AG08395 (cell line): ENCODE measurements at regions not wholly inside any gene's neighbourhood (a gene's known extent, or its start where the extent isn't known, plus 50 kb on each side); places are given as distances from the start of the nearest gene placed in this dataset.
"Not testable (repeated sequence)": the region's sequence is repeated elsewhere in the genome, so short reads cannot be mapped to it uniquely, and the experiment has no call there.

Experiments
- DNase-seq: peaks from one replicate; pipeline ENCODE4 v3.0.0; 2012; ENCODE audit warnings: mixed read lengths, low spot score

GRCh38 chr18:1133541-1133940 lies 228.9 kb downstream of the ADCYAP1 start:
- no peak for DNase-seq

GRCh38 chr18:1147730-1148129 lies 243.1 kb downstream of the ADCYAP1 start:
- no peak for DNase-seq

- no peak for DNase-seq
These were observed 245.0 kb downstream of the ADCYAP1 start for GRCh38 chr18:1149709-1150108.

DNA sequence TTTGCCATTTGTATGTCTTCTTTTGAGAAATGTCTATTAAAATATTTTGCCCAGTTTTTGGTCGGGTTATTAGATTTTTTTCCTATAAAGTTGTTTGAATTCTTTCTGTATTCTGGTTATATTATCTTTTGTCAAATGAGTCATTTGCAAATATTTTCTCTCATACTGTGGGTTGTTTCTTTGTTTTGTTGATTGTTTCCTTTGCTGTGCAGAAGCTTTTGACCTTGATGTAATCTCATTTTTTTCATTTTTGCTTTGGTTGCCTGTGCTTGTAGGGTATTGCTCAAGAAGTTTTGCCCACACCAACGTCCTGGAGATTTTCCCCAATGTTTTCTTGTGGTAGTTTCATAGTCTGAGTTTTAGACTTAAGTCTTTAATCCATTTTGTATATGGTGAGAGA lies 245.7 kb downstream of the ADCYAP1 start:
- DNase-seq, result no peak

- DNase-seq, result not testable (repeated sequence)
These were observed 248.3 kb downstream of the ADCYAP1 start for GRCh38 chr18:1152958-1153357.

DNA sequence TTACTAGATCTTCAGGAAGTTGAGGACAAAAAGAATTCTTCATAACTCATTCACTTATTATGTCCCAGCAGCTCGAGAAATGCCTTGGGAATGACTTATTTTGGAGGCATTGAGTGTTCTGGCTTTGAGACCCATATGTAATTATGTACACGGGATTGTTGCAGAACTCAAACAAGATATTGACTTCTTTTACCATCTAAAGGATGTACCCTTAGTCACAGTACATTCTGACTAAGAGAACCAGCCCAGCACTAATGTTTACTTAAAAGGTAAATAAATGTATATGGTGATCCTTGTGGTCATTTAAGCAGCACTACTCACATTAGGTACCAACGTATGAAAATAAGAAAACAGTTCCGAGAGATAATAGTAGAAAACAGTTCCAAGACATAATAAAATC lies 268.9 kb downstream of the ADCYAP1 start:
- DNase-seq, result no peak

GRCh38 chr18:1177232-1177631 lies 272.6 kb downstream of the ADCYAP1 start:
- no peak for DNase-seq

GRCh38 chr18:1191341-1191740 lies 286.7 kb downstream of the ADCYAP1 start:
- no peak for DNase-seq

- DNase-seq, result no peak
These were observed 308.5 kb downstream of the ADCYAP1 start for GRCh38 chr18:1213126-1213525.

DNA sequence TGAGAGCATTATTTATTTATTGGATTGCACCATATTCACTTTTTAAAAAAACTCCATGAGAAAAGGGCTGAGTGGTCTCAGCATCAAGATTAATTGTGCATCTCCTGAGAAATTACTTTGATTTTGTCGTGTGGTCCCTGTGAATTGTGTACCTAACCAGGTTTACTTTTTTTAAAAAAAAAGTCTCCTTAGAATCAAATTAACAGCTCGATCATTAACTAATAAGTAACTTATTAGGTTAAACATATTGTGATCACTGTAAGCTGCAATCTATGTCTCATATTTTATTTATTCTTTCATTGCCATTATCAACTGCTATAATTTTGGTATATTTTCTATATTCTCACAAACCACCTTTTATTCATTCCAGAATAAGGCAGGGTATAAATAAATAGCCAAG lies 318.2 kb downstream of the ADCYAP1 start:
- no peak for DNase-seq

DNA sequence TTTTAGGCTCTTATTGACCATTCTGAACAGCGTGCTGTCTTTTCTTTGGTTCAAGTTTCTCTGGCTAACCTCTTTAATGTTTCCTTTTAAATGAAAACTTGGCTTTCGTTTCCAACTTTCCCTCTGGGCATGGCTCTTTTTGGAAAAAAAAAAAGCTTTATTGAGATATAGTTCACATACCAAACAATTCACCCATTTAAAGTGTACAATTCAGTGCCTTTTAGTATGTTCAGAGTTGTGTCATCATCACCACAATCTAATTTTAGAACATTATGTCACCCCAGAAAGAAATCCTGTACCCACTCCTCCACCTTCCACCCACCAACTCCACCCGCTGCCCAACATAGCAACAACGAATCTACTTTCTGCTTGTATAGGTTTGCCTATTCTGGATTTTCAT lies 322.4 kb downstream of the ADCYAP1 start:
- DNase-seq, result no peak

DNA sequence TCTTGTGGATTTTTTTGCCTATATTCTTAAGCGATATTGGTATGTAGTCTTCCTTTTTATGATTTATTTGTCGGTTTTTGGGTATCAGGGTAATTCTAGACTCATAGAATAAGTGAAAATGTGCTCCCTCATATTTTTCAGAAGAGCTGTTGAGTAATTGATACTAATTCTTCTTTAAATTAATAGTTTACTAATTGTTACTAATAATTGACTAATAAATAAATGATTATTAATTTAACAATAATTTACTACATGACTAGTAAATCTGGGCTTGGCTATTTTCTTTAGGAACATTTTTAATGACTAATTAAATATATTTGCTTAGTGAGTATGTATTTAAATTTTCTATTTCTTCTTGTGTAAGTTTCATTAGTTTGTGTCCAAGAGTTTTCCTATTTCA lies 325.0 kb downstream of the ADCYAP1 start:
- no peak for DNase-seq

- no peak for DNase-seq
These were observed 328.2 kb downstream of the ADCYAP1 start for GRCh38 chr18:1232867-1233266.

- no peak for DNase-seq
These were observed 336.0 kb downstream of the ADCYAP1 start for GRCh38 chr18:1240701-1241100.

DNA sequence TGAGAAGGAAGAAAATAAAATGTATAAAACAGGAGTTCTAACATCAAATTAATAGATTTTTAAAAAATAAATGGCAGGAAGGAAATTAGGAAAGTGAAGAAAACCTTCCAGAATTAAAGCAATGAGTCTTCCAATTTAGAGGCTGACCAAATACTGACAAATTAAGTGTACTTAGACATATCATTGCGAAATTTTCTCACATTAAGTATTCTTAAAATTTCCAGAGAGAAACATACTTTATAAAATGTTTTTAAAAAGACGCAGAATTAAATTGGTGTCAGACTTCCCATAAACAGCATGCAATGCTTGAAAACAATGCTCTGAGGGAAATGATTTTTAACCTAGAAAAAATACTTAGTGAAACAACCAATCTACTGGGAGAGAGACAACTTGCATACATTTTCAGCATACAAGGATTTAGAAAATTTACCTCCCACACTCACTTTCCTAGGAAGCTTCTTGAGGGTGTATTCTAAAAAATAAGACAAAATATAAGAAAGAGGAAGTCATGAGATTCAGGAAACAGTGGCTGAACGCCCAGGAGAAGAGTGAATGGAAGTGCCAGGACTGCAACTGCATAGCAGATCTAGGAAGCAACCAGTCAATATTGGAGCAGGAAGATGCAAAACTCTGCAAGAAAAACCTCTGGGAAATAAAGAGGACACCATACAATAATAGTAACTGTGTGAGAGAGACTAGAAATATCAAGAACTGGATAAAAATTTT lies 339.9 kb downstream of the ADCYAP1 start:
- DNase-seq, result no peak

- DNase-seq, result no peak
These were observed 342.2 kb downstream of the ADCYAP1 start for GRCh38 chr18:1246827-1247226.

DNA sequence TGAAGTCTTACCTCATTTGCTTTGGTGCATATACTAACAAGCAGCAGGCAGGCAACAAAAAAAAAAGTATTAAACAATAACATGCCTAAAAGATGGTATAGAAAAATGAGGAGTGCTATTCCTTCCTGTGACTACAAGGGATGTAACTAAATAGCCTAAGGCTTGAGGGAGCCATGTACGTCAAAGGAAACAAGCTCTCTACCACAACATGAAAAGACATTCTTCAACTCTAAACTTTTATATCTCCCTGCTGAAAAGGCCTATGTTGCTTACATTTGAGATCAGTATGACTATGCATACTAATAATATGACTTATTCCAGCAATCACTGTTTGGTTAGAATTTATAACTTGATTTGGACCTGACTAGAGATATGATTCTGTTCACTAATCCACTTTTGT lies 347.9 kb downstream of the ADCYAP1 start:
- no peak for DNase-seq

GRCh38 chr18:1252936-1253335 lies 348.3 kb downstream of the ADCYAP1 start:
- no peak for DNase-seq

DNA sequence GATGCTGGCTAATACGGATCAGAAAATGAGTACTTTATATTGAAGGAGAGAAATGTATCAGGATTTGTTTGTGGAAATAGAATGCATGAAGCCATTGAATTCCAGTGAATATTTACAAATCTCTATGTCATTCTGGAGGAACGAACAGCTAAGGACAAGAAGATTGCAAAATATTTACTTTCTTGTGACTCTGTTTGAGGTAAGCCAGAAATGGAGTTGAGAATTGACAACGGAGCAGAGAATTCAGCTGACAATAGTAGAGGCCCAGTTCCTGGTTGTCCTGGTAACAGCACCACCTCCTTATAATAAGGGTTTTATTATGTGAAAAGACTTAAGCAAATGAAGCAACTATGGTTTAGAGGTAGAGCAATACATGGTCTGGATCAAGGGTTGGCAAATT lies 349.2 kb downstream of the ADCYAP1 start:
- no peak for DNase-seq

- no peak for DNase-seq
These were observed 356.4 kb downstream of the ADCYAP1 start for GRCh38 chr18:1261054-1261453.

GRCh38 chr18:1267021-1267420 lies 362.4 kb downstream of the ADCYAP1 start:
- DNase-seq, result no peak

DNA sequence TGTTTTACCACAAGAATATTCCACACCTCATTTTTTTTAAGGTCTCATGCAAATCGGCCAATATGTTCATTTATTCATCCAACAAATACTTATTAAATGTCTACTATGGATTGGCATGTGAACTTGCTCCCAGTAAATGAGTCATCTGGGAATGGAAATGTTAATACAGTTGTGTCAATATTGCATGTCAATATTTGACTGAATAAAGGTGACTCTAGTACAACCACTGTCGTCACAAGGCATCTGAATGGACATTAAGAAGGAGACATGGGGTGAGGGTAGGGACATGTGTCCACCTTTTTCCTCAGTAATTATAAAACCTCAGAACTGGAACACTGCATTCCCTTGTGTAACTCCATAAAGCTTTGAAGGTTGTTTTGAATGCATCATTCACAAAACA lies 365.4 kb downstream of the ADCYAP1 start:
- DNase-seq, result no peak

GRCh38 chr18:1273469-1273868 lies 368.8 kb downstream of the ADCYAP1 start:
- DNase-seq, result no peak

GRCh38 chr18:1292167-1292566 lies 387.5 kb downstream of the ADCYAP1 start:
- no peak for DNase-seq

DNA sequence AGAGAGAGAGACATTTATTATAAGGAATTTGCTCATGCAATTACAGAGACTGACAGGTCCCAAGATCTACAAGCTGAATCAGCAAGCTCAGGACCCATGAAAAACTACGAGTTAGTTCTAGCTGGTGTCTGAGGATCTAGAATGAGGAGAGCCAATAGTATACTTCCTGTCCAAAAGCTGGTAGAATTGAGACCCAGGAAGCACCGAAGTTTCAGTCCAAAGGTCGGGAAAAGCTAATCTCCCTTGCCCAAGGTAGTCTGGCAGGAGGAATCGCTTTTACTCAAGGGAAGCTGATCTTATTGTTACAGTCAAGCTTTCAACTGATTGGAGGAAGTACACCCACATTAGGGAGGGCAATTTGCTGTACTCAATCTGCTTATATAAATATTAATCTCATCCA lies 389.6 kb downstream of the ADCYAP1 start:
- DNase-seq, result no peak
